SK-N-SH (cell line): ENCODE measurements at regions not wholly inside any gene's neighbourhood (a gene's known extent, or its start where the extent isn't known, plus 50 kb on each side); places are given as distances from the start of the nearest gene placed in this dataset.

ENCODE experiments used
- CTCF ChIA-PET: fragments of 300-600, 350-600 bp; formaldehyde crosslinking; extraction: SDS; loops from one replicate; lab custom pipeline; 2021; lab: Yijun Ruan, JAX
- POLR2A ChIA-PET: fragments of 350-600 bp; sonication (Branson Sonifier 250); formaldehyde crosslinking; extraction: SDS; loops from one replicate; lab custom pipeline; 2020; ENCODE audit warnings: antibody characterized with exemption, inconsistent platforms; lab: Yijun Ruan, JAX
- DNase-seq: peaks from one replicate; pipeline ENCODE4 v3.0.0; 2012
- H2AFZ ChIP-seq: fragments of 200-600 bp; sonication (generic); 2 replicates; pipeline ENCODE4 v1.8.1; 2016; ENCODE audit warnings: antibody characterized with exemption, mild to moderate bottlenecking, low read depth
- H3F3A ChIP-seq: fragments of 200-600 bp; sonication (generic); replicated peaks from 2 replicates; pipeline ENCODE3; 2016; ENCODE audit warnings: antibody characterized with exemption, mild to moderate bottlenecking; ENCODE audit not compliant: insufficient read depth
- H3K27ac ChIP-seq, 2 experiments: fragments of 200-500 bp in 1 of 2; fragments of 200-600 bp in 1 of 2; sonication (Bioruptor generic) in 1 of 2; sonication (generic), shearing (Covaris generic) in 1 of 2; 2 replicates each; pipeline versions ENCODE4 v1.5.1 to v1.6.1; 2014 to 2016; ENCODE audit warnings: low read depth in 2 of 2, inconsistent platforms in 1 of 2, low read length in 1 of 2, mild to moderate bottlenecking in 1 of 2, mixed read lengths in 1 of 2
- H3K27me3 ChIP-seq: fragments of 200-600 bp; sonication (generic), shearing (Covaris generic); 2 replicates; pipeline ENCODE4 v1.6.1; 2016; ENCODE audit warnings: mixed run types; ENCODE audit not compliant: insufficient read depth
- H3K36me3 ChIP-seq, 2 experiments: fragments of 200-500 bp in 1 of 2; fragments of 200-600 bp in 1 of 2; sonication (Bioruptor generic) in 1 of 2; sonication (generic) in 1 of 2; replicated peaks in 1 of 2; 2 replicates each; pipeline versions ENCODE3 to v1.5.1; 2014 to 2016; ENCODE audit warnings: low read length in 1 of 2, mild to moderate bottlenecking in 1 of 2; ENCODE audit not compliant: insufficient read depth in 2 of 2, control insufficient read depth in 1 of 2
- H3K4me1 ChIP-seq, 2 experiments: fragments of 200-500 bp in 1 of 2; fragments of 200-600 bp in 1 of 2; sonication (Bioruptor generic) in 1 of 2; sonication (generic), shearing (Covaris generic) in 1 of 2; 2 replicates each; pipeline versions ENCODE4 v1.5.1 to v1.6.1; 2014 to 2016; ENCODE audit warnings: low read depth in 1 of 2, low read length in 1 of 2, mixed run types in 1 of 2; ENCODE audit not compliant: insufficient read depth in 2 of 2, control insufficient read depth in 1 of 2
- H3K4me2 ChIP-seq: fragments of 200-600 bp; sonication (generic), shearing (Covaris generic); 2 replicates; pipeline ENCODE4 v1.6.1; 2017; ENCODE audit warnings: mixed run types
- H3K4me3 ChIP-seq, 2 experiments: fragments of 200-500 bp in 1 of 2; fragments of 200-600 bp in 1 of 2; sonication (Bioruptor generic) in 1 of 2; sonication (generic), shearing (Covaris generic) in 1 of 2; 2 replicates each; pipeline versions ENCODE4 v1.5.1 to v1.8.1; 2014 to 2016; ENCODE audit warnings: low read depth in 2 of 2, inconsistent platforms in 1 of 2, low read length in 1 of 2, mild to moderate bottlenecking in 1 of 2, mixed read lengths in 1 of 2, moderate library complexity in 1 of 2
- H3K79me2 ChIP-seq: fragments of 200-600 bp; sonication (generic); 2 replicates; pipeline ENCODE4 v1.8.1; 2017; ENCODE audit warnings: mild to moderate bottlenecking; ENCODE audit not compliant: insufficient read depth
- H3K9ac ChIP-seq: fragments of 200-600 bp; sonication (generic); 2 replicates; pipeline ENCODE4 v1.6.1; 2017; ENCODE audit warnings: mixed run types
- H3K9me2 ChIP-seq: fragments of 200-600 bp; sonication (generic); 2 replicates; pipeline ENCODE4 v1.6.1; 2017; ENCODE audit warnings: mixed run types
- H3K9me3 ChIP-seq: fragments of 200-600 bp; sonication (generic); 2 replicates; pipeline ENCODE4 v1.6.1; 2017; ENCODE audit warnings: mixed run types, mild to moderate bottlenecking, moderate library complexity
- H4K20me1 ChIP-seq: fragments of 200-600 bp; sonication (generic); 2 replicates; pipeline ENCODE4 v1.6.1; 2017; ENCODE audit warnings: mild to moderate bottlenecking, mixed run types; ENCODE audit not compliant: insufficient read depth
- EP300 ChIP-seq, 2 experiments: IDR thresholded peaks; 2 replicates each; pipeline versions ENCODE4 v1.4.0 to v1.6.1; 2012; ENCODE audit warnings: borderline replicate concordance in 1 of 2, low read depth in 1 of 2, low read length in 1 of 2
- EZH2phosphoT487 ChIP-seq: fragments of 200-600 bp; sonication (generic); IDR thresholded peaks from 2 replicates; pipeline ENCODE4 v1.6.1; 2017; ENCODE audit warnings: low read depth, mixed run types, mild to moderate bottlenecking, antibody characterized with exemption, moderate library complexity, borderline replicate concordance
- GABPA ChIP-seq: IDR thresholded peaks from 2 replicates; pipeline ENCODE4 v1.4.0; 2012; ENCODE audit warnings: low read depth, mild to moderate bottlenecking
- GATA2 ChIP-seq: sonication (generic); formaldehyde crosslinking; IDR thresholded peaks from 2 replicates; pipeline ENCODE4 v1.5.0; 2020; ENCODE audit warnings: mild to moderate bottlenecking, missing genetic modification reagents
- JUND ChIP-seq: IDR thresholded peaks from 2 replicates; pipeline ENCODE4 v1.4.0; 2012
- MEF2A ChIP-seq: IDR thresholded peaks from 2 replicates; pipeline ENCODE4 v1.4.0; 2012; ENCODE audit warnings: low read depth, borderline replicate concordance
- NFIC ChIP-seq: IDR thresholded peaks from 2 replicates; pipeline ENCODE4 v1.4.0; 2012; ENCODE audit warnings: borderline replicate concordance
- NRF1 ChIP-seq: IDR thresholded peaks from 2 replicates; pipeline ENCODE4 v1.6.1; 2012; ENCODE audit warnings: low read depth, mild to moderate bottlenecking, low read length
- PBX3 ChIP-seq: IDR thresholded peaks from 2 replicates; pipeline ENCODE4; 2012
- POLR2AphosphoS5 ChIP-seq: IDR thresholded peaks from 2 replicates; pipeline ENCODE4 v1.6.1; 2012; ENCODE audit warnings: low read depth, low read length
- RAD21 ChIP-seq: IDR thresholded peaks from 2 replicates; pipeline ENCODE4 v1.6.1; 2012; ENCODE audit warnings: mild to moderate bottlenecking, low read length
- RCOR1 ChIP-seq: fragments of 150-350 bp; IDR thresholded peaks from 2 replicates; pipeline ENCODE4 v1.6.1; 2017; ENCODE audit warnings: antibody characterized with exemption, low read length
- RFX5 ChIP-seq: IDR thresholded peaks from 2 replicates; pipeline ENCODE4 v1.6.1; 2012; ENCODE audit warnings: mild to moderate bottlenecking, improper control_type of control experiment, low read length
- RXRA ChIP-seq: IDR thresholded peaks from 2 replicates; pipeline ENCODE4 v1.4.0; 2012; ENCODE audit warnings: low read depth, mild to moderate bottlenecking, borderline replicate concordance
- SIN3A ChIP-seq: IDR thresholded peaks from 2 replicates; pipeline ENCODE4 v1.6.1; 2012; ENCODE audit warnings: low read depth, mild to moderate bottlenecking, low read length, moderate library complexity, borderline replicate concordance
- TAF1 ChIP-seq: IDR thresholded peaks from 2 replicates; pipeline ENCODE4 v1.6.1; 2012; ENCODE audit warnings: low read depth, mild to moderate bottlenecking, low read length, moderate library complexity, borderline replicate concordance
- TCF12 ChIP-seq: IDR thresholded peaks from 2 replicates; pipeline ENCODE4 v1.4.0; 2012
- TEAD4 ChIP-seq: IDR thresholded peaks from 2 replicates; pipeline ENCODE4 v1.4.0; 2012; ENCODE audit warnings: mild to moderate bottlenecking, borderline replicate concordance; ENCODE audit not compliant: insufficient read depth
- USF1 ChIP-seq: IDR thresholded peaks from 2 replicates; pipeline ENCODE4 v1.4.0; 2012; ENCODE audit warnings: low read depth, borderline replicate concordance
- USF2 ChIP-seq: fragments of 150-350 bp; IDR thresholded peaks from 2 replicates; pipeline ENCODE4 v1.6.1; 2017; ENCODE audit warnings: antibody characterized with exemption, low read length, low read depth, borderline replicate concordance
- YY1 ChIP-seq: IDR thresholded peaks from 2 replicates; pipeline ENCODE4 v1.4.0; 2012; ENCODE audit warnings: low read depth, mild to moderate bottlenecking
- WGBS: methylation state at CpG from one replicate; pipeline ENCODE4 v1.1.6; 2017; ENCODE audit warnings: low lambda C conversion rate; 5-methylcytosine and 5-hydroxymethylcytosine counted together
- TF ChIP-seq, protein P1 (sequence below): IDR thresholded peaks from 2 replicates; pipeline ENCODE4 v1.4.0; 2012; ENCODE audit warnings: low read depth
- TF ChIP-seq, protein P2 (sequence below): fragments of 150-350 bp; IDR thresholded peaks from 2 replicates; pipeline ENCODE4 v1.6.1; 2016; ENCODE audit warnings: mild to moderate bottlenecking, low read depth, low read length

DNA sequence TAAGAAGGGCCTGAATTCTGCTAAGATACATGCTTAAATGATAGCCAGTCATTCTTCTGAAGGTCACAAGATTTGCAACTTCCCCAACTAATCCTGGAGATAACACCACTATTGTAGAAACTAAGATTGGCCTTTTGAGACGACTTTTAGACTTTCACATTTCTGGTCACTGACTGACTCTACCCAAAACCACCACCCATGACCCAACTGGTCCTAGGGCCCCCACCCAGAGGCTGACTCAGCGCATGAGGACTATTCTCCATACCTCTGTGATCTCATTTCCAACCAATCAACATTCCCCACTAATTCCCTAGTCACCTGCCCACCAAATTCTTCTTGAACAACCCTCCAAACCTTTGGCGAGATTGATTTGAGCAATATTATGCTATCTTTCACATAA lies 1299.0 kb downstream of the CDH11 start:
- TF ChIP-seq EZH2phosphoT487 (no peak), SIN3A (no peak), NRF1 (no peak), USF1 (no peak), GABPA (no peak), RFX5 (no peak), USF2 (no peak), GATA2 (no peak), YY1 (no peak), TEAD4 (no peak), TAF1 (no peak), PBX3 (no peak), RAD21 (no peak), EP300 (IDR thresholded peaks at IDR 0.05; ENCODE audit: borderline replicate concordance in 1 of 2, low read depth in 1 of 2, low read length in 1 of 2) (no peak), TCF12 (no peak)

GRCh38 chr16:63816276-63816675 lies 1305.6 kb downstream of the CDH11 start:
- no peaks in the 10 kb centered on the region for H3K9me3 ChIP-seq
- no peaks in the 10 kb centered on the region for H3K9me2 ChIP-seq
- no peaks in the 10 kb centered on the region for H3K27me3 ChIP-seq
- no peak for DNase-seq
- no peak overlapping the region for H3K27ac ChIP-seq
- WGBS = 35% methylated on average over 3 of the region's 3 CpGs
- no peaks in the 10 kb centered on the region for H3F3A ChIP-seq
- H3K9ac ChIP-seq = no peak overlapping the region
- H3K36me3 ChIP-seq = no peaks in the 10 kb centered on the region
- no peak overlapping the region for H3K4me2 ChIP-seq
- no peaks in the 10 kb centered on the region for H3K79me2 ChIP-seq
- ChIA-PET CTCF (no interaction called here), POLR2A (no interaction called here)
- H2AFZ ChIP-seq = 0 out of 2 replicates have a peak overlapping the region, but pooled peaks have one; percentile 16
- no peaks in the 10 kb centered on the region for H4K20me1 ChIP-seq
- H3K4me1 ChIP-seq = no peaks in the 10 kb centered on the region
- no peak overlapping the region for H3K4me3 ChIP-seq
- no peak for TF ChIP-seq NRF1
- no peak for TF ChIP-seq JUND
- TF ChIP-seq MEF2A = no peak
- no peak for TF ChIP-seq TAF1
- no peak for TF ChIP-seq RXRA
- no peak for TF ChIP-seq RCOR1
- no peak for TF ChIP-seq RAD21
- TF ChIP-seq, protein P1, sequence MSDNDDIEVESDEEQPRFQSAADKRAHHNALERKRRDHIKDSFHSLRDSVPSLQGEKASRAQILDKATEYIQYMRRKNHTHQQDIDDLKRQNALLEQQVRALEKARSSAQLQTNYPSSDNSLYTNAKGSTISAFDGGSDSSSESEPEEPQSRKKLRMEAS = no peak
- TF ChIP-seq POLR2AphosphoS5 = no peak
- TF ChIP-seq PBX3 = no peak
- no peak for TF ChIP-seq NFIC
- no peak for TF ChIP-seq SIN3A
- no peak for TF ChIP-seq GATA2
- TF ChIP-seq, protein P2, sequence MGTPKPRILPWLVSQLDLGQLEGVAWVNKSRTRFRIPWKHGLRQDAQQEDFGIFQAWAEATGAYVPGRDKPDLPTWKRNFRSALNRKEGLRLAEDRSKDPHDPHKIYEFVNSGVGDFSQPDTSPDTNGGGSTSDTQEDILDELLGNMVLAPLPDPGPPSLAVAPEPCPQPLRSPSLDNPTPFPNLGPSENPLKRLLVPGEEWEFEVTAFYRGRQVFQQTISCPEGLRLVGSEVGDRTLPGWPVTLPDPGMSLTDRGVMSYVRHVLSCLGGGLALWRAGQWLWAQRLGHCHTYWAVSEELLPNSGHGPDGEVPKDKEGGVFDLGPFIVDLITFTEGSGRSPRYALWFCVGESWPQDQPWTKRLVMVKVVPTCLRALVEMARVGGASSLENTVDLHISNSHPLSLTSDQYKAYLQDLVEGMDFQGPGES = no peak
- no peak for TF ChIP-seq TCF12

More for the DNA sequence above, 1299.0 kb downstream of the CDH11 start:
- no peak overlapping the region for H3K9ac ChIP-seq
- H3K9me3 ChIP-seq = no peaks in the 10 kb centered on the region
- no peak overlapping the region for H3K4me3 ChIP-seq
- no peak overlapping the region for H3K27ac ChIP-seq
- POLR2A ChIA-PET = no interaction called here
- H4K20me1 ChIP-seq = no peaks in the 10 kb centered on the region
- no peaks in the 10 kb centered on the region for H3F3A ChIP-seq
- no peaks in the 10 kb centered on the region for H3K4me1 ChIP-seq
- no peaks in the 10 kb centered on the region for H3K36me3 ChIP-seq
- no peak overlapping the region for H3K4me2 ChIP-seq
- H2AFZ ChIP-seq = no peak overlapping the region
- CTCF ChIA-PET = no interaction called here
- H3K27me3 ChIP-seq = no peaks in the 10 kb centered on the region
- no peaks in the 10 kb centered on the region for H3K79me2 ChIP-seq
- no peaks in the 10 kb centered on the region for H3K9me2 ChIP-seq
- WGBS = 56% methylated on average over 3 of the region's 3 CpGs
- no peak for DNase-seq
